Parathyroid adenoma (tissue), 2 donors: ENCODE measurements at regions not wholly inside any gene's neighbourhood (a gene's known extent, or its start where the extent isn't known, plus 50 kb on each side); places are given as distances from the start of the nearest gene placed in this dataset.

Experiments used
- H2AFZ ChIP-seq: fragments of 300-600 bp; sonication (generic); one replicate; pipeline ENCODE4 v1.7.0; 2017; ENCODE audit warnings: antibody characterized with exemption, mild to moderate bottlenecking
- H3K27ac ChIP-seq: fragments of 300-600 bp; sonication (generic); one replicate; pipeline ENCODE4 v1.7.0; 2017
- H3K27me3 ChIP-seq: fragments of 300-600 bp; sonication (generic); one replicate; pipeline ENCODE4 v1.7.0; 2017; ENCODE audit warnings: low read length; ENCODE audit not compliant: control insufficient read depth, insufficient read depth
- H3K36me3 ChIP-seq: fragments of 300-600 bp; sonication (generic); one replicate; pipeline ENCODE4 v1.7.0; 2017; ENCODE audit warnings: low read length; ENCODE audit not compliant: control insufficient read depth, insufficient read depth
- H3K4me1 ChIP-seq: fragments of 300-600 bp; sonication (generic); one replicate; pipeline ENCODE4 v1.7.0; 2017; ENCODE audit warnings: control low read depth
- H3K4me2 ChIP-seq: fragments of 300-600 bp; sonication (generic); one replicate; pipeline ENCODE4 v1.7.0; 2017; ENCODE audit warnings: low read length
- H3K4me3 ChIP-seq: fragments of 300-600 bp; sonication (generic); one replicate; pipeline ENCODE4 v1.7.0; 2017; ENCODE audit warnings: low read depth, low read length
- H3K79me2 ChIP-seq: fragments of 300-600 bp; sonication (generic); one replicate; pipeline ENCODE4 v1.7.0; 2017; ENCODE audit warnings: control low read depth
- H3K9ac ChIP-seq: fragments of 300-600 bp; sonication (generic); one replicate; pipeline ENCODE4 v1.7.0; 2017; ENCODE audit warnings: mild to moderate bottlenecking
- H3K9me3 ChIP-seq: fragments of 300-600 bp; sonication (generic); one replicate; pipeline ENCODE4 v1.7.0; 2017; ENCODE audit warnings: low read length; ENCODE audit not compliant: control insufficient read depth
- CTCF ChIP-seq: fragments of 300-600 bp; sonication (generic); IDR thresholded peaks from one replicate; pipeline ENCODE4 v1.7.0; 2017; ENCODE audit warnings: antibody characterized with exemption, mild to moderate bottlenecking
- donor health status: primary hyperparathyroidism.

- no peaks in the 10 kb centered on the region for H3K4me1 ChIP-seq
- no peaks in the 10 kb centered on the region for H3K27me3 ChIP-seq
- H3K27ac ChIP-seq, result no peak overlapping the region
- no peak overlapping the region for H2AFZ ChIP-seq
- no peak overlapping the region for H3K9ac ChIP-seq
- H3K36me3 ChIP-seq, result no peaks in the 10 kb centered on the region
- H3K9me3 ChIP-seq, result no peaks in the 10 kb centered on the region
- H3K79me2 ChIP-seq, result no peaks in the 10 kb centered on the region
- no peak for TF ChIP-seq CTCF
- H3K4me2 ChIP-seq, result no peak overlapping the region
- no peak overlapping the region for H3K4me3 ChIP-seq
Observed at GRCh38 chr4:104726002-104726401, 231.3 kb upstream of the CXXC4 start.

GRCh38 chr4:104727643-104728042, 232.9 kb upstream of the CXXC4 start:
- Histone ChIP-seq H3K4me2 (no peak overlapping the region), H3K4me1 (no peaks in the 10 kb centered on the region), H3K27ac (no peak overlapping the region), H3K9me3 (no peaks in the 10 kb centered on the region), H3K79me2 (no peaks in the 10 kb centered on the region), H3K27me3 (no peaks in the 10 kb centered on the region), H2AFZ (no peak overlapping the region), H3K36me3 (no peaks in the 10 kb centered on the region), H3K9ac (no peak overlapping the region), H3K4me3 (no peak overlapping the region)
- TF ChIP-seq CTCF, result no peak

- Histone ChIP-seq H3K36me3 (no peaks in the 10 kb centered on the region), H3K27me3 (no peaks in the 10 kb centered on the region), H3K9ac (no peak overlapping the region), H3K9me3 (no peaks in the 10 kb centered on the region), H3K79me2 (no peaks in the 10 kb centered on the region), H3K4me1 (no peaks in the 10 kb centered on the region), H2AFZ (no peak overlapping the region), H3K27ac (no peak overlapping the region), H3K4me3 (no peak overlapping the region), H3K4me2 (no peak overlapping the region)
- no peak for TF ChIP-seq CTCF
Observed at GRCh38 chr4:104728380-104729122, 233.9 kb upstream of the CXXC4 start.

GRCh38 chr4:104732766-104733165, 238.1 kb upstream of the CXXC4 start:
- Histone ChIP-seq H2AFZ (no peak overlapping the region), H3K27me3 (no peaks in the 10 kb centered on the region), H3K79me2 (no peaks in the 10 kb centered on the region), H3K27ac (no peak overlapping the region), H3K4me3 (no peak overlapping the region), H3K36me3 (no peaks in the 10 kb centered on the region), H3K9ac (no peak overlapping the region), H3K9me3 (no peaks in the 10 kb centered on the region), H3K4me1 (no peaks in the 10 kb centered on the region), H3K4me2 (no peak overlapping the region)
- TF ChIP-seq CTCF, result no peak

GRCh38 chr4:104735174-104735573, 240.5 kb upstream of the CXXC4 start:
- H3K4me3 ChIP-seq, result no peak overlapping the region
- H2AFZ ChIP-seq, result no peak overlapping the region
- H3K79me2 ChIP-seq, result no peaks in the 10 kb centered on the region
- H3K9me3 ChIP-seq, result no peaks in the 10 kb centered on the region
- H3K27ac ChIP-seq, result no peak overlapping the region
- no peaks in the 10 kb centered on the region for H3K4me1 ChIP-seq
- no peak overlapping the region for H3K9ac ChIP-seq
- TF ChIP-seq CTCF, result no peak
- H3K27me3 ChIP-seq, result no peaks in the 10 kb centered on the region
- no peak overlapping the region for H3K4me2 ChIP-seq
- no peaks in the 10 kb centered on the region for H3K36me3 ChIP-seq
